Chondrocyte (in vitro differentiated cells): ENCODE measurements at regions not wholly inside any gene's neighbourhood (a gene's known extent, or its start where the extent isn't known, plus 50 kb on each side); places are given as distances from the start of the nearest gene placed in this dataset.

Source experiments
- DNase-seq: peaks from one replicate; pipeline ENCODE4 v3.0.0; 2021; ENCODE audit warnings: mixed read lengths, low spot score
- H3K27ac Mint-ChIP-seq: one replicate; pipeline ENCODE4 v1.8.0; 2021; ENCODE audit warnings: mild to moderate bottlenecking, moderate library complexity, mixed read lengths; ENCODE audit not compliant: unreplicated experiment
- H3K27me3 Mint-ChIP-seq: 2 replicates; pipeline ENCODE4 v1.8.0; 2021; ENCODE audit warnings: low read depth, mixed read lengths
- H3K36me3 Mint-ChIP-seq: 2 replicates; pipeline ENCODE4 v1.8.0; 2021; ENCODE audit warnings: low read depth, mixed read lengths
- H3K4me1 Mint-ChIP-seq: 2 replicates; pipeline ENCODE4 v1.8.0; 2021; ENCODE audit warnings: low read depth, mild to moderate bottlenecking, mixed read lengths
- H3K4me3 Mint-ChIP-seq: one replicate; pipeline ENCODE4 v1.8.0; 2021; ENCODE audit warnings: mild to moderate bottlenecking, moderate library complexity, mixed read lengths; ENCODE audit not compliant: unreplicated experiment
- H3K9me3 Mint-ChIP-seq: 2 replicates; pipeline ENCODE4 v1.8.0; 2021; ENCODE audit warnings: low read depth, mixed read lengths
- CTCF ChIP-seq: fragments of 200-600 bp; sonication (generic); IDR thresholded peaks from 2 replicates; pipeline ENCODE4 v1.5.0; 2021; ENCODE audit warnings: antibody characterized with exemption, mild to moderate bottlenecking, moderate library complexity

- Mint-ChIP-seq H3K9me3 (peaks cover 2% of the 10 kb centered on the region), H3K36me3 (no peaks in the 10 kb centered on the region), H3K27ac (no peak overlapping the region), H3K4me3 (no peak overlapping the region), H3K4me1 (peaks cover 7% of the 10 kb centered on the region), H3K27me3 (peaks cover 4% of the 10 kb centered on the region)
- no peak for TF ChIP-seq CTCF
- DNase-seq = no peak
These were observed 75.1 kb upstream of the FAM216B start for GRCh38 chr13:42706286-42706685.

- Mint-ChIP-seq H3K9me3 (peaks cover 2% of the 10 kb centered on the region), H3K27ac (no peak overlapping the region), H3K4me3 (no peak overlapping the region), H3K4me1 (peaks cover 7% of the 10 kb centered on the region), H3K27me3 (peaks cover 4% of the 10 kb centered on the region), H3K36me3 (no peaks in the 10 kb centered on the region)
- no peak for TF ChIP-seq CTCF
- DNase-seq = no peak
These were observed 74.3 kb upstream of the FAM216B start for GRCh38 chr13:42707048-42707447.

GRCh38 chr13:42707586-42707985 lies 73.8 kb upstream of the FAM216B start:
- Mint-ChIP-seq H3K4me1 (peaks cover 7% of the 10 kb centered on the region), H3K27ac (no peak overlapping the region), H3K27me3 (peaks cover under 1% of the 10 kb centered on the region), H3K9me3 (peaks cover 2% of the 10 kb centered on the region), H3K4me3 (no peak overlapping the region), H3K36me3 (no peaks in the 10 kb centered on the region)
- no peak for TF ChIP-seq CTCF
- DNase-seq = no peak

- Mint-ChIP-seq H3K9me3 (peaks cover 2% of the 10 kb centered on the region), H3K4me3 (no peak overlapping the region), H3K27me3 (no peaks in the 10 kb centered on the region), H3K36me3 (no peaks in the 10 kb centered on the region), H3K4me1 (peaks cover 7% of the 10 kb centered on the region), H3K27ac (no peak overlapping the region)
- no peak for DNase-seq
- no peak for TF ChIP-seq CTCF
These were observed 73.0 kb upstream of the FAM216B start for GRCh38 chr13:42708391-42708790.

- TF ChIP-seq CTCF = no peak
- no peak overlapping the region for H3K4me3 Mint-ChIP-seq
- H3K9me3 Mint-ChIP-seq = peaks cover 2% of the 10 kb centered on the region
- peaks cover 7% of the 10 kb centered on the region for H3K4me1 Mint-ChIP-seq
- no peak for DNase-seq
- no peak overlapping the region for H3K27ac Mint-ChIP-seq
- no peaks in the 10 kb centered on the region for H3K36me3 Mint-ChIP-seq
- H3K27me3 Mint-ChIP-seq = no peaks in the 10 kb centered on the region
These were observed 72.1 kb upstream of the FAM216B start for GRCh38 chr13:42709276-42709675.
